Activated CD4-positive, CD25-positive, alpha-beta regulatory T cell treated with anti-CD3 and anti-CD28 coated beads, Interleukin-2, amount 50 U/mL, for 72 hours (primary cell): ENCODE measurements at regions not wholly inside any gene's neighbourhood (a gene's known extent, or its start where the extent isn't known, plus 50 kb on each side); places are given as distances from the start of the nearest gene placed in this dataset.

Experiments
- DNase-seq: peaks from one replicate; pipeline ENCODE4 v3.0.0; 2021

DNA sequence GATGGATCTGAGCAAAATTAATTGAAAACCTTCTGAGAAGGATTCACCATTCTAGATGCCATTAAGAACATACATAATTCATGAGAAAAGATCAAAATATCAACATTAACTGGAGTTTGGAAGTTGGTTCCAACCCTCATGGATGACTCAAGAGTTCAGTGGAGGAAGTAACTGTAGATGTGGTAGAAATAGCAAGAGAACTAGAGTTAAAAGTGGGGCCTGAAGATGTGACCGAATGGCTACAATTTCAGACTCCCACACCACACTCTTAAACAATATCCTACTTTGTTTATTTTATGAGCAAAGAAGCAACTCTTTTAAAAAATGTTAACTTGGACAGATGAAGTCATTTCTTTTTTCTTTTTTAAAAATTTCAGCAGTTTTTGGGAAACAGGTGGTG is 354.3 kb downstream of the KLF12 start:
- DNase-seq, result no peak

- DNase-seq, result no peak
Measured at GRCh38 chr13:73778242-73778864, 355.9 kb downstream of the KLF12 start.

GRCh38 chr13:73777134-73777533 is 357.1 kb downstream of the KLF12 start:
- no peak for DNase-seq

DNA sequence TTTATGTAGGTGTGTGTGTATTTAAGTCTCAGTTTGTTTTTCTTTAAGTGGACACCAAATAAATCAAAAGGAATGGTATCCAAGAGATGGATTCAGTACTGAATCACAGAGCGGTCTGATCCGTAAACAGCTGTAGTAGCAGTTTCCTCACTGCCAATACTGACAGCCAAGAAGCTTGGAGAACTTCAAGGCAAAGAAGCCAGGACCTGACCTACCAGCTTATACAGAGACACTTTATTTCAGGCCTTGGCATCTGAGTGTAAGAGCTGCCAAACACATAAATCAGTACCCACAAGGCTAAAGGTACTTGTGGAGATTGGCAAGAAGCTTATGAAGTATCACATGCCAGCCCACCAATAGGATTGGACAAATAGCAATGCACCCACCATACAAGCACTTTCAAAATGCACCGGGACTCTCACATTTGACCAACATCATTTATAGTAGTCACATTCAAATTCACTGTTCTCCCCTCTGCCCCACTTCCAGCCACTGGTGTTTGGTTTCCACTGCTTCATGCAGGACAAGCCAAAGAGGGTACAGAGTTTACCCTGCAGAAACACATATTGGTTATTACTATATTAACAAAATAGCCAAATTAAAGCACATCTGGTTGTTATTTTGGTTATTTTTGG is 357.9 kb downstream of the KLF12 start:
- DNase-seq, result no peak

DNA sequence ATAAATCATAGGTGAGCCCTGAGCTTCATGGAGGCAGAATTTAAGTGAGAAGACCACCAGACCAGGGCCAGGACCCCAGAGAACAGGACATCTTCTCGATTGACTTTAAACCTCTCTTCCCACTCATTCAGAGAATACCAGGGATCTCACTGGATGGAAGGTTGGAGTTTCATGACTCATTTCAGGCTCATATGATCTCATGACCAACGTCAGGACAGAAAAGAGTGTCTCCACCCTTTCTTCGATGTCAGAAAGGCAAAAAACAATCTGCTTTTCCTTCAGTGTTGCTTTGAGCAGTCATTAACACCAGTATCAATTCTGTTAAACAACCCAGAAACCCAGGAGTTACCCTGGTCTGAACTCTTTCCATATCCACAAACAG is 361.0 kb downstream of the KLF12 start:
- no peak for DNase-seq

GRCh38 chr13:73772449-73773167 is 361.6 kb downstream of the KLF12 start:
- no peak for DNase-seq

DNA sequence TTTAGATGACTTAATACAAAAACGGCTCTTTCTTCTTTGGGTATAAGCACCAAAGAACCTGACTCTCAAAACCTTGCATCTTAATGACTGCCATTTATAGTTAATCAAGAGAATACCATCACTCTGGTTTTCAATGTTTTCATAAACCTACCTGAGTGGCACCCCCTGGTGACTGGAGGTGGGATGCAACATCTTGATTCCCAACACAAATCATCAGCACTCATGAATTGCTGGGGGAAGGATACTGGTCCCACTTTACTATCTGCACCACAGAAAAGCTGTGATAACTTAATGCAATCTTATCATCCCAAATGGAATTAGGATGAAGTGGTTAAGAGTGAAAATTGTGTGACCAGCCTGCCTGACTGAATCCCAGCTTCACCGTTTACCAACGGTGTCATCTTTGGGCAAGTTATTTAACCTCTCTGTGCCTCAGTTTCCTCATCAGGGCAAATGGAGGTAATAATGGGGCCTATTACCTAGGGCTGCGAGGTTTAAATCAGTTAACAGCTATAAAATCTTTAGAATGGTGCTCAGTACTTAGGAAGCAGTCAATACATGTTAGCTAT is 366.4 kb downstream of the KLF12 start:
- peak; percentile 41 for DNase-seq

DNA sequence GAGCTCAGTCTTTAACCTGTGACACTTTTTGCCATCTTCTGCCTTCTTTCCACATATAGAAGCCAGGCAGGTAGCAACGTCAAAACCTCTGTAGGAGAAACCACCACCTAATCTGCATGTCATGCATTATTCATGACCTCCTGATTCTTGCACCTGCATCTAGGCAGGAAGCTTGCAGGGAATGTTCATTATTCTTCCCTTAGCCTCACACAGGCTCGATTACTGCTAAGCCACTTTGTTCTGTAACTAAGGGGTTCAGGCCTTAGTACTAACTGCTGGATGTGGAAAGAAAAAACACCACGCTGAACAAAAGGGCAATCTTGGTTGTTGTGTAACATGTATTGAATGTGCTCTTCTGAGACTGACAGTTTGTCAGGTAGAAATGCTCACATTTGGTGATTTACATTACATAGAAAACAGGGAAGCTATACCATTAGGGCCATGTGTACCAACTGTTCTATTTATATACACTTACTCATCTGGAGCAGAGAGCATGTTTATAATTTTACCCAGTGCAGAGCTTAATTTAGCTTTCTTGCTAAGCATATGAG is 366.9 kb downstream of the KLF12 start:
- no peak for DNase-seq

GRCh38 chr13:73765651-73766384 is 368.4 kb downstream of the KLF12 start:
- peak; percentile 62 for DNase-seq

- DNase-seq, result no peak
Measured at GRCh38 chr13:73759434-73759833, 374.8 kb downstream of the KLF12 start.

- no peak for DNase-seq
Measured at GRCh38 chr13:73757481-73758233, 376.5 kb downstream of the KLF12 start.

- no peak for DNase-seq
Measured at GRCh38 chr13:73754727-73755292, 379.4 kb downstream of the KLF12 start.

DNA sequence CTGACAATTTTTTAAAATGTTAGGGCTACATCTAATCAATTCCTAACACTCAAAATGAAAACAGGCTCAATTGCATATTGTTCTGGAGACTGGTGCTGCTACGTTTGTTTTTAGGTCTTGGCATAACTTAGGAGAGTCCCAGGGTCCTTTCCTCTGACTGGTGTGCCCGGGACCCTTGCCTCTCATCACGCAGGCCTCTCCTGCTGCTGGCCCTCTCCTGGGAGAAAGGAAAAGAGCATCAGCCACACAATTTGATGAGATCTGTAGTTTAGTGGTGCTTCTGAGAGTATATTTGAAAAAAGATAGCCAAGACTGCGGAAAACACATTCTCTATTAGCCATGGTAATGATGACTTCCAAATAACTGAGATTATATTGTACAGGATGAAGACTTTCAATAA is 380.0 kb downstream of the KLF12 start:
- DNase-seq, result no peak

GRCh38 chr13:73751290-73751689 is 382.9 kb downstream of the KLF12 start:
- no peak for DNase-seq

DNA sequence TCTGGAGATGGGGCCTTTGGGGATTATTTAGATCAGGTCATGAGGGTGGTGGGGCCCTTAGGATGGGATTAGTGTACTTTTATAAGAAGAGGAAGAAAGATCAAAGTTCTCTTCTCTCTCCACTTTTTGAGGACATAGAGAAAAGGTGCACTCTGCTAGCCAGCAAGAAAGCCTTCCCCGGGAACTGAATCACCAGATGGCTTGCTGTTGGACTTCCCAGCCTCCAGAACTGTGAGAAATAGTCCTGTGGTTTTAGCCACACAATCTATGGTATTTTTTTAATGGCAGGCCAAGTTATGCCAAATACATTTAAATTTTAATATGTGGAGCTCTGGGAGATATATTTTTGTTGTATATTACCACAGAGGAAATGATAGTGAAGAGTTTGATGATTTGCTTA is 385.8 kb downstream of the KLF12 start:
- no peak for DNase-seq

- no peak for DNase-seq
Measured at GRCh38 chr13:73745190-73745589, 389.0 kb downstream of the KLF12 start.

DNA sequence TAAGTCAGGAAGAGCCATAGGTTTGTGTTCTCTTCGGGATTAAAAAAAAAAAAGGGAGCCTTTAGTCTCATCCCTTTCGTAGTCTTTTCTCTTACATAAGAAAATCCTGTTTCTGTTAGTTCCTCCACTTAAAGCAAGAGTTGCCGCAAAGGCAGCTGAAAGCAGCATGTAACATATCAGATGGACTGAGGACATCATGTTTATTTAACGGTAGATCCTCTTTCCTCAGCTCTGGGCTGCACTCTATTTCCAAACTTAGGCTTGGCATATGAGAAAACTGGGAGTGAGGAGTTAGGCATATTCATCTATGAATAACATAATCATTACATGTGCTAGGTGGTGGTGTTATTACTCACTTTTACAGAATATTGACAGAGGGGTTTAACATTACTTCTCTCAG is 391.2 kb downstream of the KLF12 start:
- DNase-seq, result no peak

GRCh38 chr13:73741742-73742141 is 392.5 kb downstream of the KLF12 start:
- DNase-seq, result no peak

DNA sequence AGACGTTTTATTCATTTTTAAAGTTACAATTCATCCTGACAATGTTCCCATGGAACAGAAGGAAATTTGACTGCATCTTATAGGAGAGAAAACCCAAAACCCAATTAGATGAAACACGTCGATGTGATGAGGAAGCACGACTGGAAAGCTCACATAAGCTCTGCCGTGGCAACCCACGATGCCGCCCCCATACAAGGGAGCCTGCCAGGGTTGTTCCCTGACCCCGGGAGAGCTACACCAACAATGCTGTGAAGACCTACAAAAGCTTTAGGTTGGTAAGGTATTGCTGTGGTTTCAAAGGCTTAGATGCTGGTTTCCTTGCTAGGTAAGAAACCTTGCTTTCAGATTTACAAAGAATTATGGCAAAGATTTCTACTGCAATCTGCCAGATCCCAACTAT is 393.1 kb downstream of the KLF12 start:
- no peak for DNase-seq

- no peak for DNase-seq
Measured at GRCh38 chr13:73740666-73741065, 393.5 kb downstream of the KLF12 start.

DNA sequence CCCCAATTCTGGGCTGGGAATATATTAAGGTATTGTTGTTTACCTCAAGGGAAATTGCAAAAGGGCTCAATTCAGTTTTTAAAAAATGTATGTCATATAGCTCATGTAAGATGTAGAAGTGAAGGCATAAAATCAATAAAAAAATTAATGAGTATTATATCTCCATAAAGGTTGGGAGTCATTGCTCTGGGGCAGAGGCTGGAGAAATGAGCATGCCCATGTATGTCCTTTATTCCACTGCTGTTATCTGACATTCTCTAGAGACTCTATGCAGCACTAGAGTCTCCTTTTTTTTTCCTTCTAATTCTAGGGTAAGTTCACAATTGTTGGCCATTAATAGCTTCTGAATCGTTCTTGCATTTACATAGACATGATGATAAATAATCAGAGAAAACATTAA is 394.8 kb downstream of the KLF12 start:
- DNase-seq, result no peak

DNA sequence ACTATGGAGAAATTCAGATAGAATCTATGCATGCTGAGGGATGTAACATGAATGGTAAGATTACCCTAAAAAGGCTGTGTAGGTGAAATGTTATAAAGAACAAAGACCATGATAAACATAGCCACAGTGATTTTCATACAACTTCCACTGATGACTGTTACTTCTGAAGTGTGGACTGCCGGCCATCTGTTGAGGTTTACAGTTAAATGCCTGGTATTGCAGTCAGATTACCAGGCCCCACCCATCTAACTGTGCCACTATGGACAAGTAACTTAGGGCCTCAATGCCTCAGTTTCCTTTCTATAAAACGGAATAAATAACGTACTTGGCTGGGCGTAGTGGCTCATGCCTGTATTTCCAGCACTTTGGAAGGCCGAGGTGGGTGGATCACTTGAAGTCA is 395.6 kb downstream of the KLF12 start:
- DNase-seq, result no peak
